Ovary (tissue), 3 donors: ENCODE measurements at regions not wholly inside any gene's neighbourhood (a gene's known extent, or its start where the extent isn't known, plus 50 kb on each side); places are given as distances from the start of the nearest gene placed in this dataset.

Experiments used
- EP300 ChIP-seq: sonication (generic); formaldehyde crosslinking; IDR thresholded peaks from one replicate; pipeline ENCODE4 v1.6.1; 2017; ENCODE audit warnings: antibody characterized with exemption
- POLR2A ChIP-seq: fragments of 450-650 bp; IDR thresholded peaks from one replicate; pipeline ENCODE4 v1.6.1; 2017; ENCODE audit warnings: antibody characterized with exemption, mild to moderate bottlenecking, moderate library complexity
- TF ChIP-seq, protein P1 (sequence below), 3 donors: fragments of 450-650 bp in 2 of 3; fragments of 200-600 bp in 1 of 3; IDR thresholded peaks; one replicate each; pipeline versions ENCODE4 v1.5.1 to v1.8.0; 2016 to 2022; ENCODE audit warnings: antibody characterized with exemption in 3 of 3, mild to moderate bottlenecking in 1 of 3
- donor health status: DM: no; HTN: no; CAD: no.

DNA sequence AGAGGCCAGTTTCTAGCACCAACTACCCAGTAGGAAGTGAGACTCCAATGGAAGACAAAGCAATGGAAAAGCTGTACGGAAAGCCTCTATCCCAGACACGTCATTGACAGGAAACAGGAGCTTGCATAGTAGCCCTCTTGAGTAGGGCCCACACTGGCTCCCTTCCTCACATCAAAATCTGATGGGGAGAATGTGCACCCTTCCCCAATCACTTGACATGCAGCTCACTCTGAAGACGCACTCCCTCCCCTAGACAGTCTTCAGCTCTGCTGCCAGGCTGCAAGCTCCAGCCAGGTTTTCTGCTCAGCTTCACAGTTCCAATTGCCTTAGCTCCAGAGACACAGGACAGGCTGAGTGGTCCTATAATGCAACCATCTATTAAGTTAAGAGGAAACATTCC lies 567.8 kb downstream of the EPHB1 start:
- TF ChIP-seq EP300 (no peak), POLR2A (no peak)
- TF ChIP-seq, protein P1, sequence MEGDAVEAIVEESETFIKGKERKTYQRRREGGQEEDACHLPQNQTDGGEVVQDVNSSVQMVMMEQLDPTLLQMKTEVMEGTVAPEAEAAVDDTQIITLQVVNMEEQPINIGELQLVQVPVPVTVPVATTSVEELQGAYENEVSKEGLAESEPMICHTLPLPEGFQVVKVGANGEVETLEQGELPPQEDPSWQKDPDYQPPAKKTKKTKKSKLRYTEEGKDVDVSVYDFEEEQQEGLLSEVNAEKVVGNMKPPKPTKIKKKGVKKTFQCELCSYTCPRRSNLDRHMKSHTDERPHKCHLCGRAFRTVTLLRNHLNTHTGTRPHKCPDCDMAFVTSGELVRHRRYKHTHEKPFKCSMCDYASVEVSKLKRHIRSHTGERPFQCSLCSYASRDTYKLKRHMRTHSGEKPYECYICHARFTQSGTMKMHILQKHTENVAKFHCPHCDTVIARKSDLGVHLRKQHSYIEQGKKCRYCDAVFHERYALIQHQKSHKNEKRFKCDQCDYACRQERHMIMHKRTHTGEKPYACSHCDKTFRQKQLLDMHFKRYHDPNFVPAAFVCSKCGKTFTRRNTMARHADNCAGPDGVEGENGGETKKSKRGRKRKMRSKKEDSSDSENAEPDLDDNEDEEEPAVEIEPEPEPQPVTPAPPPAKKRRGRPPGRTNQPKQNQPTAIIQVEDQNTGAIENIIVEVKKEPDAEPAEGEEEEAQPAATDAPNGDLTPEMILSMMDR (IDR thresholded peaks at IDR 0.05): no peak
